ENCODE measurements at regions not wholly inside any gene's neighbourhood (a gene's known extent, or its start where the extent isn't known, plus 50 kb on each side); places are given as distances from the start of the nearest gene placed in this dataset.

DNA sequence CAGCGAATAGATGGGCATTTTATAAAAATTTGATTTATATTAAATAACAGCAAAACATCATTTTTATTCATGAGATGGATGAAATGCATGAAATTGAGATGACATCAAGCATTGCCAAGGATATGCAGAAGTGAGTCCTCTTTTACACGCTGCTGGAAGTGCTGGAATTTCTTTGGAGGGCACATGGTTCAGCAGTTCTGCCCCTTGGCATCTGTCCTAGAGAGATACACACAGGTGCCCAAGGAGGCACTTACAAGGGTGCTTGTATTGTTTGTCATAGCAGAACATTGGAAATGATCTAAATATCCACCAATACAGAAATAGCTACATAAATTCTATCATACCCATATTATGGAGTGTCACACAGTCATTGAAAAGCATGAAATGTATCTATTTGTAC, 441.1 kb upstream of the TMPO start:
- in situ Hi-C loops (cut with HindIII; ENCODE audit: low pct_unique_long_range_greater_than_20kb, low sequenced_read_pairs) = no loop called here
- no peak for DNase-seq (ENCODE audit: low read depth in 1 of 2, low spot score in 1 of 2)
- TF ChIP-seq JUND (IDR thresholded peaks at IDR 0.05; ENCODE audit: low read depth) = no peak

DNA sequence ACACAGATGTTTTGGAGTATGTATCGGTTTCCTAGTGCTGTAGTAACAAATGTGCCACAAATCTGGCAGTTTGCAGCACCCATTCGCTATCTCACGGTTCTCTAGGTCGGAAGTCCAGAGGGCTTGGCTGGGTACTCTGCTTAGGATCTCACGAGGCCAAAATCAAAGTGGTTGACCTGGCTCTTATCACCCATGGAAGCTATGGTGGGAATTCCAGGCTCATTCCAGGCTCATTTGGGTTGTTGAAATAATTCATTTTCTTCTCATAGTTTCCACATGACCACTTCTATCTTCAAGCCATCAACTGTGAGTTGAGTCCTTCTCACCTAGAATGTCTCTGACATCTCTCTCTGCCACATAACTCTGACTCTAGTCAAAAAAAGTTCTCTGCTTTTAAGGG, 431.0 kb upstream of the TMPO start:
- TF ChIP-seq JUND (IDR thresholded peaks at IDR 0.05; ENCODE audit: low read depth) = no peak
- in situ Hi-C loops (cut with HindIII; ENCODE audit: low pct_unique_long_range_greater_than_20kb, low sequenced_read_pairs) = no loop called here
- DNase-seq (ENCODE audit: low read depth in 1 of 2, low spot score in 1 of 2) = no peak

DNA sequence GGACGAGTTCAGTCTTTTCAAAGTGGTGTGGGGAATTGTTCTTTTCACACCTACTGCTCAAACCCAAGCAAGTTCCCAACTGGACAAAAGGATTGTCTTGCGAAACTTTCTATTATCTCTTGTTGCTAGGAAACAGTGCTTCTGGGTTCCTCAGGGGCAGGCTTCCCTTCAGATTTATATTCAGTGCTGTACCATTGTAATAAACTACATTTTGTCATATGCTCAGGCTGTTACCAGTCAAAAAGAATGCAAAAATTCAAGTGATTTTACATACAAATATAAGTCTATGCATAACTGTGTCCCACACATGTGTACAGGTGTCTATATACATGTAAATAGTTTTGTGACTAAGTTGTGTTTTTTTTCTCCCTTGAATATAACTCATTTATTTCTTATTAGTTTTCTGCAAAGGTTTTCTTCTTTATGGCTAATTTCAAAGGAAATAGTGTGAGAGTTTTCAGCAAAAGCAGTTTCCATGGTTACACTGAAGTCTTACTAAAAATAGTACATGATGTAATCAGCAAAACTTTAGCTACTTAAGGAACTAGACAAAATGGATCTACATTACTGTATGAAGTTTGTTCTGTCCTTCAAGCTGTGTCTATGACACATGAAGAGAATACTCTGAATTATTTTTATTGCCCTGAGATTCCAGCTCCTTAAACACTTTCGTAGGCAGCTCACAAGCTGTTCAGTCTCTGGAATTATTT, 430.2 kb upstream of the TMPO start:
- TF ChIP-seq JUND (IDR thresholded peaks at IDR 0.05; ENCODE audit: low read depth) = no peak
- in situ Hi-C loops (cut with HindIII; ENCODE audit: low pct_unique_long_range_greater_than_20kb, low sequenced_read_pairs) = no loop called here

DNA sequence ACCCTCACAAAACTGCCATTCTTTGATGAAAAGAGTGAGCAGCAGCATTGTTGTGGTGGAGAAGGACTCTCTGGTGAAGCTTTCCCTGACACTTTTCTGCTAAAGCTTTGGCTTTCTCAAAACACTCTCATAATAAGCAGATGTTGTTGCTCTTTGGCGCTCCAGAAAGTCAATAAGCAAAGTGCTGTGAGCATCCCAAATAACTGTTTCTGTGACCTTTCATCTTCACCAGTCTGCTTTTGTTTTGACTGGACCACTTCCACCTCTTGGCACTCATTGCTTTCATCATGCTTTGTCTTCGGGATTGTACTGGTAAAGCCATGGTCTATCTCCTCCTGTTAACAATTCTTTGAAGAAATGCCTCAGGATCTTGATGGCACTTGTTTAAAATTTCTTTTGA, 424.7 kb upstream of the TMPO start:
- no peak for TF ChIP-seq JUND (IDR thresholded peaks at IDR 0.05; ENCODE audit: low read depth)
- in situ Hi-C loops (cut with HindIII; ENCODE audit: low pct_unique_long_range_greater_than_20kb, low sequenced_read_pairs) = no loop called here

More for the DNA sequence above, 430.2 kb upstream of the TMPO start:
- DNase-seq (ENCODE audit: low read depth in 1 of 2, low spot score in 1 of 2) = no peak

DNA sequence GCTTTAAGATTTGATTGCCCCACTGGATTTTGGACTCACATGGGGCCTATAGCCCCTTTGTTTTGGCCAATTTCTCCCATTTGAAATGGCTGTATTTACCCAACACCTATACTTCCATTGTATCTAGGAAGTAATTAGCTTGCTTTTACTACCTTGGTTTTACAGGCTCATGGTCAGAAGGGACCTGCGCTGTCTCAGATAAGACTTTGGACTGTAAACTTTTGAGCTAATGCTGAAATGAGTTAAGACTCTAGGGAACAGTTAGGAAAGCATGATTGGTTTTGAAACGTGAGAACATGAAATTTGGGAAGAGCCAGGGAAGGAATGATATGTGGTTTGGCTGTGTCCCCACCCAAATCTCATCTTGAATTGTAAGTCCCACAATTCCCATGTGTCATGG, 419.0 kb upstream of the TMPO start:
- DNase-seq (ENCODE audit: low read depth in 1 of 2, low spot score in 1 of 2) = no peak
- in situ Hi-C loops (cut with HindIII; ENCODE audit: low pct_unique_long_range_greater_than_20kb, low sequenced_read_pairs) = no loop called here
- no peak for TF ChIP-seq JUND (IDR thresholded peaks at IDR 0.05; ENCODE audit: low read depth)

More for the DNA sequence above, 424.7 kb upstream of the TMPO start:
- DNase-seq (ENCODE audit: low read depth in 1 of 2, low spot score in 1 of 2) = no peak

DNA sequence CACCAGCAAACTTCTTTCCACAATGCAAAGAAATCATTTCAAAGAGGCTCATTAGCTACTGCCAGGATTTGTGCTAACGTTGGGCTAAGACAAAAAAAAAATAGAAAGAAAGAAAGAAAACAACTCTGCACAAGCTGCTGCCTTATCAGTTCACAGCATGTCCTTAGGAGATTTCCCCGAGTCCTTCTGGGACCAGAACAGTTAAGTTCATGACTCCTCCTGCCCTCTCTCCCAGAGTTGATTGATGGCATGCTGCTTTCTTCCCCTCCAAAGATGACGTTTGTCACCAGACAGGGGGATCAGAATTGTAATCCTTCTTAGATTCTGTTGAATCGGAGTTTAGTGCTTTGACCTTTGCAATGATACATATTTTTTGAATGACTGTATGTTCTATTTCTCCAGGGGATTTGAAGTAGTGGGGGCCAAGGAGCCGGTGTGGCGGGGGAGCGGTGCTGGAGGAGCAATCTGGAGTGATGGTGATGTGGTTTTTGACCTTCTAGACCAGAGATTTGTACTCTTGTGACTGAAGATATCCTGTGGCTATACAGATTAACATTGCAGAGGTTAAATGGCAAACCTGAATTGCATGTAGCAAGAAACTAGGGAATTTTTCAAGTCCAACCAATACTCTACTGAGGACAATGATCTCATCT, 409.2 kb upstream of the TMPO start:
- TF ChIP-seq JUND (IDR thresholded peaks at IDR 0.05; ENCODE audit: low read depth) = no peak
- DNase-seq (ENCODE audit: low read depth in 1 of 2, low spot score in 1 of 2) = no peak
- in situ Hi-C loops (cut with HindIII; ENCODE audit: low pct_unique_long_range_greater_than_20kb, low sequenced_read_pairs) = no loop called here

DNA sequence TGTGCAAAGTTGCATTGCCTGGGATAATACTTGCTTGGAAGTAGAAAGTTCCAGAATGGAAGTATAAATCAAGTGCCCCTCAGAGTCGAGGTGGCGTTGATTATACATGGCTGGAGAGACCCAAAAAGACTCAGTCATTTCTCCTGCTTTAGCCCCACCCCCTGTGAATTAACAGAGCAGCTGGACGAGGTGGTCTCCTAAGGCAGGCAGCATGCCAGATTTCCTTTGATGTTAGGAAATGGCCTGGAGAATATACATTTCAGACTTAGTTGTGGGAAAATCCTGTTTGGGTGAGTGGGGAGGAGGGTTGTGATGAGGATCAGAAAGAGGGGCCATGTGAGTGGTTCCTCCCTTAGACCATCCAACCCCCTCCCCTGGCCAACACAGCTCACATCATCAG, 406.1 kb upstream of the TMPO start:
- TF ChIP-seq JUND (IDR thresholded peaks at IDR 0.05; ENCODE audit: low read depth) = no peak
- no peak for DNase-seq (ENCODE audit: low read depth in 1 of 2, low spot score in 1 of 2)

DNA sequence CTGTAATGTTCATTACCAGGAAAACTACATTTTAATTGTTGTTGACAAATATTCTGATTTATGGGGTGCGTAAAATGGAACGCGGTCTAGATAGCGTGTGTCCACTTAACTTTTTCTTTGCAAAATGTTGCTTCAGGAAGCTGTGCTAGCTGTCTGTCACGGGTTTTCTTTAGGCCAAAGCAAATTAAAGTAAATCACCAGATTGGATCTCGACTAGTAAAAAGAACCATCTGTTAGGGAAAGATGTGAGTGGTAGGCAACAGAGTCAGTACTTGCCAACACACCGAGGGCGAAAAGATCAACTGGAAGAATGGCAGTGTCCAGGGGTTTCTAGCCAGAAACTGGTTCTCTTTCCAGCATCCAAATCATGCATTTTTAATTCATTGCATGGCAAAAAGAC, 404.9 kb upstream of the TMPO start:
- no peak for TF ChIP-seq JUND (IDR thresholded peaks at IDR 0.05; ENCODE audit: low read depth)
- in situ Hi-C loops (cut with HindIII; ENCODE audit: low pct_unique_long_range_greater_than_20kb, low sequenced_read_pairs) = no loop called here
- DNase-seq (ENCODE audit: low read depth in 1 of 2, low spot score in 1 of 2) = no peak

More for the DNA sequence above, 406.1 kb upstream of the TMPO start:
- in situ Hi-C loops (cut with HindIII; ENCODE audit: low pct_unique_long_range_greater_than_20kb, low sequenced_read_pairs) = no loop called here

DNA sequence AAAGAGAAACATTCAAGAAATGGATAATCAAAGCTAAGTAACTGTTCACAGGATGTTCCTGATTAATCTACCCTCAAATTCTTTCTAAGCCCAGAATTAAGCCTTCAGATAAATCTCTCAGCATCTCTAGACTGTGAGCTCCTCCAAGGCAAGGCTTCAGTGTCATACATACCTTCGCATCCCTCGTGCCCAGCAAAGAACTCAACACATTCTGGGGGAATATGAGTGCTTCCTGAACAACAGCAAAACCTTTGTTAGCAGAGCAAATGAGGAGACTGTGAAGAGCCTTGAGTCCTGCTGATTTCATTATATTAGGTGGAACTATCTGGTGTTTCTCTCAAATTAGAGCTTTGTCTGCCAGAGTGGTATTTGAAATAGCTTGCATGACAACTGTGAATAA, 401.8 kb upstream of the TMPO start:
- in situ Hi-C loops (cut with HindIII; ENCODE audit: low pct_unique_long_range_greater_than_20kb, low sequenced_read_pairs) = no loop called here
- no peak for DNase-seq (ENCODE audit: low read depth in 1 of 2, low spot score in 1 of 2)
- TF ChIP-seq JUND (IDR thresholded peaks at IDR 0.05; ENCODE audit: low read depth) = no peak

DNA sequence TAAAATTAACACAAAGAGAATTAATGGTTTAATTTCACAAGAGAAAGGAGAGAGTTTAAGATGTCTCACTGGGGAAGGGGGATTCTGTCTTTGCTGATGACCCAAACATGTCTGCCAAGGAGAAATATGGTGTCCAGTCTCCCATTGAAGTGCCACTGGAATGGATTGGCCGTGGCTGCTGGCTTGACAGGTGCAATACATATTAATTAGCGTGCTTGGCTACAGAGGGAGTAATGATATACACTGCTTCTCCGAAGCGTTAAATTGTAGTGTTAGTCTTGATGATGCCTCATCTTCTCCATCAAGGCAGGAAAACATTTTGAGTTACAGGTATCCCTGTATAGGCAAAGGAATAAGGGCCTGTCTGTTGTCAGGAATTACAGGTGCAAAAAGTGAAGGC, 393.4 kb upstream of the TMPO start:
- no peak for TF ChIP-seq JUND (IDR thresholded peaks at IDR 0.05; ENCODE audit: low read depth)
- DNase-seq (ENCODE audit: low read depth in 1 of 2, low spot score in 1 of 2) = no peak
- in situ Hi-C loops (cut with HindIII; ENCODE audit: low pct_unique_long_range_greater_than_20kb, low sequenced_read_pairs) = no loop called here

DNA sequence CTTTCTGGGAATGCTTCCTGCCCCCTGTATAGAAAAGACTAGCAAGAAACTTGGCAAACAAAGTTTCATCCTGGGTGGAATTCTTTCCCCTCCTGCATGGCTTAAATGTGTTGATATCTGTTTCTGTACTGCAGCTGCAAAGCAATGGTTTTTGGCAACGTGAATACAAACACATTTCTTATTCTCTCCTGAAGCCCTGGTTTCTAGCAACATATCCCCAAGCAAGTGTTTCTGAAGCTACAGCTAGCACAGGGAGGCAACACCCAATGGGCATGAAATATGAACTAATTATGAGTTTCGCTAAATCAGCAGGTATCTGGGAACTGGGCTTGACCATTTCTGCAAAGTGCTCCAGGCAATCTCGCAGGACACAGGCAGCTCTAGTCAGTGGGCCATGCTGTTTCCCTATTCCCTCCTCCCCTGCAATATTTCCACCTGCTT, 392.3 kb upstream of the TMPO start:
- no peak for TF ChIP-seq JUND (IDR thresholded peaks at IDR 0.05; ENCODE audit: low read depth)
- DNase-seq (ENCODE audit: low read depth in 1 of 2, low spot score in 1 of 2) = no peak
- in situ Hi-C loops (cut with HindIII; ENCODE audit: low pct_unique_long_range_greater_than_20kb, low sequenced_read_pairs) = no loop called here

DNA sequence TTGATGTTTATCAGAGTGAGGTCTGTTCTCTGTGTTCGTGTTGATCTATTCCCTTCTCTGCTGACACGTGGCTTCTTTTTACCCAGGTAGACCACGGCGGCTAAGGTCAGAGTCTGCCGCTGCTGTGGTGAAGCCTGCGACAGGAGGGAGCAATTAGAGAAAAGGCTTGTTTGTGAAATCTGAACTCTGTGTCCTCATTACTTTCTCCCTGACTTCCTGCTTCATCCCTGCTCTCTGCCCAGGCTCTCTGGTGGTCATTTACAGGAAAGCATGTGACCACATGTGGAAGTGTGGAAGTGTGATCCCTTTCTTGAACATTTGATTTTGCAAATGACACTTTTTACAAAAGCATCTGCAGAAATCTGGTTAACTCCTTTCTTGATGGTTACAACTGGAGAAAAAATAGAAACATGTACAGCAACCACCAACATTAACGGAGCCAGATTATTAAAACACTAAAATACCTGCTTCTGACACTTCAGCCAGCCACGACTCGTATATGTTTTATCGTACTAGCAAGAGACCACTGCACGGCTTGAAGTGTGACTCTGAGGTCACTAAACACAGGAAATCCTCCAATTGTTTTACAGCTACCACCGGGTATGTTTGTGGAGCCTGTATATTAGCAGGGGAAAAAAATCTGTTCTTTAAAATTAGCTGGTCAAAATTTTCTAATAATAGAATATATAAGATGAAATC, 388.6 kb upstream of the TMPO start:
- DNase-seq (ENCODE audit: low read depth in 1 of 2, low spot score in 1 of 2) = no peak
- in situ Hi-C loops (cut with HindIII; ENCODE audit: low pct_unique_long_range_greater_than_20kb, low sequenced_read_pairs) = no loop called here
- TF ChIP-seq JUND (IDR thresholded peaks at IDR 0.05; ENCODE audit: low read depth) = no peak

DNA sequence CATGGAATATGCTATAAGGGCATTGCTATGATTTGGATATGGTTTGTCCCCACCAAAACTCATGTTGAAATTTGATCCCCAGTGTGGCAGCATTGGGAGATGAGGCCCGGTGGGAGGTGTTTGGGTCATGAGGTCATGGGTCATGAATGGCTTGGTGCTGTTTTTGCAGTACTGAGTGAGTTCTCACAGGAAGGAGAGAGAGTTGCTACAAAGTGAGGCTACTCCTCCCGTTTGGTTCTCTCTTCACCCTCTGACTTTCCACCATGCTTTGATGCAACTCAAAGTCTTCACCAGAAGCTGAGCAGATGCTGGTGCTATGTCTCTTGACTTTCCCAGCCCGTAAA, 388.1 kb upstream of the TMPO start:
- no peak for DNase-seq (ENCODE audit: low read depth in 1 of 2, low spot score in 1 of 2)
- TF ChIP-seq JUND (IDR thresholded peaks at IDR 0.05; ENCODE audit: low read depth) = no peak
- in situ Hi-C loops (cut with HindIII; ENCODE audit: low pct_unique_long_range_greater_than_20kb, low sequenced_read_pairs) = no loop called here

Data from T47D (cell line).